DOHH2 (cell line): ENCODE measurements at regions not wholly inside any gene's neighbourhood (a gene's known extent, or its start where the extent isn't known, plus 50 kb on each side); places are given as distances from the start of the nearest gene placed in this dataset.

ENCODE experiments used
- H3F3A ChIP-seq: fragments of 200-600 bp; sonication (generic), shearing (Covaris generic); 2 replicates; pipeline ENCODE4 v1.6.0; 2016; ENCODE audit warnings: antibody characterized with exemption, mild to moderate bottlenecking; ENCODE audit not compliant: control insufficient read depth, insufficient read depth
- H3K27ac ChIP-seq: fragments of 200-600 bp; sonication (generic); 2 replicates; pipeline ENCODE4 v1.5.1; 2014; ENCODE audit warnings: low read depth, mild to moderate bottlenecking, low read length, moderate library complexity
- H3K27me3 ChIP-seq: fragments of 200-600 bp; sonication (generic); 2 replicates; pipeline ENCODE4 v1.6.1; 2014; ENCODE audit warnings: mild to moderate bottlenecking, low read length, mixed read lengths; ENCODE audit not compliant: control insufficient read depth
- H3K36me3 ChIP-seq: fragments of 200-600 bp; sonication (generic); 2 replicates; pipeline ENCODE4 v1.6.1; 2014; ENCODE audit warnings: mild to moderate bottlenecking, low read length, moderate library complexity, mixed read lengths; ENCODE audit not compliant: control insufficient read depth
- H3K4me1 ChIP-seq: fragments of 200-600 bp; sonication (generic); 2 replicates; pipeline ENCODE4 v1.6.1; 2014; ENCODE audit warnings: mild to moderate bottlenecking, low read length, mixed read lengths; ENCODE audit not compliant: control insufficient read depth
- H3K4me2 ChIP-seq: fragments of 200-600 bp; sonication (generic); 2 replicates; pipeline ENCODE4 v1.6.0; 2014; ENCODE audit warnings: mild to moderate bottlenecking, low read length, moderate library complexity
- H3K4me3 ChIP-seq: fragments of 200-600 bp; sonication (generic); 2 replicates; pipeline ENCODE4 v1.5.1; 2014; ENCODE audit warnings: mild to moderate bottlenecking, low read length, mixed read lengths
- H3K79me2 ChIP-seq: fragments of 200-600 bp; sonication (generic); 2 replicates; pipeline ENCODE4 v1.6.1; 2014; ENCODE audit warnings: mild to moderate bottlenecking, low read length, mixed read lengths; ENCODE audit not compliant: control insufficient read depth
- H3K9me2 ChIP-seq: fragments of 200-600 bp; sonication (generic); replicated peaks from 2 replicates; pipeline ENCODE4 v1.6.1; 2014; ENCODE audit warnings: mild to moderate bottlenecking, low read length, mixed read lengths; ENCODE audit not compliant: control insufficient read depth
- H3K9me3 ChIP-seq: fragments of 200-600 bp; sonication (generic); 2 replicates; pipeline ENCODE4 v1.6.1; 2014; ENCODE audit warnings: antibody characterized with exemption, low read length, mixed read lengths; ENCODE audit not compliant: control insufficient read depth, insufficient read depth
- H4K20me1 ChIP-seq: fragments of 200-600 bp; sonication (generic); 2 replicates; pipeline ENCODE4 v1.6.0; 2014; ENCODE audit warnings: low read depth, mild to moderate bottlenecking, antibody characterized with exemption, low read length, moderate library complexity; ENCODE audit not compliant: control insufficient read depth, insufficient read depth
- CTCF ChIP-seq: fragments of 200-600 bp; sonication (generic); IDR thresholded peaks from one replicate; pipeline ENCODE4 v1.5.1; 2014; ENCODE audit warnings: antibody characterized with exemption, mild to moderate bottlenecking, low read depth, low read length; ENCODE audit not compliant: poor library complexity, severe bottlenecking
- EZH2phosphoT487 ChIP-seq: fragments of 200-600 bp; sonication (generic); IDR thresholded peaks from 2 replicates; pipeline ENCODE4 v1.6.1; 2017; ENCODE audit warnings: borderline replicate concordance, mild to moderate bottlenecking, antibody characterized with exemption, low read length, moderate library complexity, mixed read lengths

DNA sequence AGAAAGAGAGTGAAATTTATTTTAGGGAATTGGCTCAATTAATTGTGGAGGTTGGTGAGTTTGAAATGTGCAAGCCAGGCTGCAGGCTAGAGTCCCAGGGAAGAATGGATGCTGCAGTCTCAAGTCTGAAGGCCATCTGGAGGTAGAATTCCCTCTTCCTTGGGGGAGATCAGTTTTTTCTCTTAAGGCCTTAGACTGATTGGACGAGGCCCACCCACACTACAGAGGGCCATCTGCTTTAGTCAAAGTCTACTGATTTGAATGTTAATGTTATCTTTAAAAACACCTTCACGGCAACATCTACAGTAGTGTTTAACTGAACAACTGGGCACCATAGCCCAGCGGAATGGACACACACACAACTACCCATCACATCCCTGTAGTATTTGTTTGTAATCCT lies 245.9 kb upstream of the IRF2BP2 start:
- Histone ChIP-seq H3K27ac (no peak overlapping the region), H3K27me3 (no peaks in the 10 kb centered on the region), H4K20me1 (no peaks in the 10 kb centered on the region), H3K9me3 (no peaks in the 10 kb centered on the region), H3K36me3 (no peaks in the 10 kb centered on the region), H3K9me2 (no peaks in the 10 kb centered on the region), H3K79me2 (no peaks in the 10 kb centered on the region), H3K4me1 (no peaks in the 10 kb centered on the region), H3K4me2 (no peak overlapping the region), H3K4me3 (no peak overlapping the region), H3F3A (no peaks in the 10 kb centered on the region)
- TF ChIP-seq CTCF (no peak), EZH2phosphoT487 (no peak)

DNA sequence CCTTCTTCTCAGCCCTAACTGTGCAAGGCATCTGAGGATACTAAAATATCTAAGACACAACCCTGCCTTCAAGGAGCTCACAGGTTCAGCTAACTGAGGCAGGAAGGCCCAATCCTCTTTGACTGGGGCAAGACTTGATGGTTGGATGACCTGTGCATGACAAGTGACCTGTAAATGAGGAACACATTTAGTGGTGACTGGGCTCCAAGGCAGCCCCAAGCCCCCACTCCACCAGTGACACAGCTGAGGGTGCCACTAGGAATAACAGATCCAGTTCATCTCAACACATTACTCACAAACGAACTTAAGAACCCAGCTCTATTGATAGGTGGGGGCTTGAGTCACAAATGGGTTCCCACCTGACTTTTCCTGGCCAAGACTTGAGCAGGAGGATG lies 244.7 kb upstream of the IRF2BP2 start:
- no peaks in the 10 kb centered on the region for H3K9me2 ChIP-seq
- H3K4me2 ChIP-seq, result no peak overlapping the region
- TF ChIP-seq EZH2phosphoT487 (no peak), CTCF (no peak)
- no peaks in the 10 kb centered on the region for H3K27me3 ChIP-seq
- H3K4me3 ChIP-seq, result no peak overlapping the region
- H3K9me3 ChIP-seq, result no peaks in the 10 kb centered on the region
- no peak overlapping the region for H3K27ac ChIP-seq
- no peaks in the 10 kb centered on the region for H3K4me1 ChIP-seq
- H4K20me1 ChIP-seq, result no peaks in the 10 kb centered on the region
- no peaks in the 10 kb centered on the region for H3K79me2 ChIP-seq
- no peaks in the 10 kb centered on the region for H3F3A ChIP-seq
- H3K36me3 ChIP-seq, result no peaks in the 10 kb centered on the region

GRCh38 chr1:234853906-234854644 lies 244.1 kb upstream of the IRF2BP2 start:
- TF ChIP-seq CTCF (no peak), EZH2phosphoT487 (no peak)
- Histone ChIP-seq H3K27ac (no peak overlapping the region), H4K20me1 (no peaks in the 10 kb centered on the region), H3K4me3 (no peak overlapping the region), H3K27me3 (no peaks in the 10 kb centered on the region; the same call in 1 of the 2 replicates), H3K79me2 (no peaks in the 10 kb centered on the region), H3K9me2 (no peaks in the 10 kb centered on the region), H3K4me1 (no peaks in the 10 kb centered on the region), H3F3A (no peaks in the 10 kb centered on the region), H3K36me3 (no peaks in the 10 kb centered on the region), H3K9me3 (no peaks in the 10 kb centered on the region), H3K4me2 (no peak overlapping the region)
